Adrenal gland (tissue), 9 donors: ENCODE measurements at regions not wholly inside any gene's neighbourhood (a gene's known extent, or its start where the extent isn't known, plus 50 kb on each side); places are given as distances from the start of the nearest gene placed in this dataset.

Source experiments
- DNase-seq, 7 donors: peaks; one replicate each; pipeline ENCODE4 v3.0.0-alpha.2; 2019 to 2020
- H3K27ac ChIP-seq, 5 donors: fragments of 200-600 bp; sonication (generic) in 4 of 5; 1 replicate in 3 of 5; 2 replicates in 2 of 5; pipeline versions ENCODE4 v1.5.1 to v1.8.0; 2016 to 2020; ENCODE audit warnings: mild to moderate bottlenecking in 1 of 5
- H3K27me3 ChIP-seq: fragments of 200-600 bp; 2 replicates; pipeline ENCODE4 v1.8.0; 2021
- H3K36me3 ChIP-seq, 2 donors: fragments of 200-600 bp; replicated peaks in 1 of 2; 1 replicate in 1 of 2; 2 replicates in 1 of 2; pipeline versions ENCODE4 v1.5.1 to v1.8.0; 2018 to 2022
- H3K4me1 ChIP-seq, 2 donors: fragments of 200-600 bp; replicated peaks in 1 of 2; 1 replicate in 1 of 2; 2 replicates in 1 of 2; pipeline versions ENCODE4 v1.5.1 to v1.8.0; 2018 to 2021
- H3K4me3 ChIP-seq, 4 donors: fragments of 200-600 bp; sonication (generic) in 3 of 4; one replicate each; pipeline ENCODE4 v1.5.1; 2016 to 2018
- H3K9me3 ChIP-seq, 3 donors: fragments of 200-600 bp; sonication (generic) in 1 of 3; replicated peaks in 1 of 3; 1 replicate in 2 of 3; 2 replicates in 1 of 3; pipeline versions ENCODE4 v1.5.1 to v1.8.0; 2016 to 2021
- CTCF ChIP-seq, 6 experiments: fragments of 450-650 bp in 4 of 6; fragments of 200-600 bp in 2 of 6; sonication (generic) in 1 of 6; IDR thresholded peaks; 1 replicate in 5 of 6; 2 replicates in 1 of 6; pipeline versions ENCODE4 v1.5.1 to v1.8.0; 2016 to 2021; ENCODE audit warnings: antibody characterized with exemption in 6 of 6, mild to moderate bottlenecking in 2 of 6, moderate library complexity in 1 of 6
- POLR2A ChIP-seq, 2 donors: fragments of 450-650 bp; IDR thresholded peaks; one replicate each; pipeline ENCODE4 v1.6.1; 2017; ENCODE audit warnings: antibody characterized with exemption in 2 of 2, mild to moderate bottlenecking in 2 of 2, moderate library complexity in 1 of 2
- WGBS, 4 donors: extraction: QIAGEN DNeasy Blood & Tissue Kit in 2 of 4; methylation state at CpG; one replicate each; pipeline versions ENCODE4 v1.1.5 to v1.1.7; 2013 to 2017; 5-methylcytosine and 5-hydroxymethylcytosine counted together
- intact Hi-C, 2 donors: fragments of 100-400 bp; cut with DNase I; formaldehyde crosslinking; loops; one replicate each; pipeline versions ENCODE4 v1.14.1 to v1.15.0; 2022 to 2023
- donor health status: healthy with polysubstance abuse.
- donor health status: Bipolar disorder and iron deficiency.
- donor health status: DM: yes; HTN: yes; CAD: no.
- donor health status: DM: no; HTN: no; CAD: no.
- donor health status: DM: no; HTN: no; CAD: no.

GRCh38 chr7:39810204-39810642 lies 139.8 kb upstream of the CDK13 start:
- no peak overlapping the region for H3K27ac ChIP-seq
- TF ChIP-seq POLR2A (IDR thresholded peaks at IDR 0.05) (no peak), CTCF (IDR thresholded peaks at IDR 0.05) (no peak)
- 74 to 86% (median 78%) methylated on average over 9 of the region's 9 CpGs for WGBS, 4 donors
- peaks cover under 1% of the 10 kb centered on the region for H3K27me3 ChIP-seq
- no peaks in the 10 kb centered on the region for H3K9me3 ChIP-seq
- no peak overlapping the region for H3K4me3 ChIP-seq
- no peaks in the 10 kb centered on the region for H3K4me1 ChIP-seq
- DNase-seq = no peak
- H3K36me3 ChIP-seq = no peaks in the 10 kb centered on the region
- intact Hi-C loops = no loop called here

- DNase-seq = no peak
Observed at GRCh38 chr7:39810710-39811109, 139.3 kb upstream of the CDK13 start.

GRCh38 chr7:39811161-39811614 lies 138.9 kb upstream of the CDK13 start:
- WGBS, 4 donors = 32 to 83% (median 56%) methylated on average over 1 of the region's 1 CpG
- Histone ChIP-seq H3K27ac (no peak overlapping the region), H3K4me1 (no peaks in the 10 kb centered on the region), H3K9me3 (no peaks in the 10 kb centered on the region), H3K4me3 (no peak overlapping the region), H3K27me3 (peaks cover 7% of the 10 kb centered on the region), H3K36me3 (no peaks in the 10 kb centered on the region)
- intact Hi-C loops = no loop called here
- no peak for TF ChIP-seq CTCF (IDR thresholded peaks at IDR 0.05)
- no peak for TF ChIP-seq POLR2A (IDR thresholded peaks at IDR 0.05)
- peak in 1 of 7 donors; percentile 2 for DNase-seq

More at GRCh38 chr7:39810710-39811109, 139.3 kb upstream of the CDK13 start:
- intact Hi-C loops = no loop called here
- 65 to 75% (median 71%) methylated on average over 4 of the region's 4 CpGs for WGBS, 4 donors
- TF ChIP-seq CTCF (IDR thresholded peaks at IDR 0.05) (no peak), POLR2A (IDR thresholded peaks at IDR 0.05) (no peak)
- no peaks in the 10 kb centered on the region for H3K36me3 ChIP-seq
- H3K9me3 ChIP-seq = no peaks in the 10 kb centered on the region
- H3K27me3 ChIP-seq = peaks cover 5% of the 10 kb centered on the region
- no peak overlapping the region for H3K4me3 ChIP-seq
- H3K27ac ChIP-seq = no peak overlapping the region
- no peaks in the 10 kb centered on the region for H3K4me1 ChIP-seq

- DNase-seq = no peak
- Histone ChIP-seq H3K27ac (no peak overlapping the region), H3K4me3 (no peak overlapping the region), H3K36me3 (no peaks in the 10 kb centered on the region), H3K4me1 (no peaks in the 10 kb centered on the region), H3K9me3 (no peaks in the 10 kb centered on the region), H3K27me3 (peaks cover 7% of the 10 kb centered on the region)
- WGBS, 4 donors = 54 to 58% (median 56%) methylated on average over 7 of the region's 7 CpGs
- TF ChIP-seq CTCF (IDR thresholded peaks at IDR 0.05) (no peak), POLR2A (IDR thresholded peaks at IDR 0.05) (no peak)
- intact Hi-C loops = no loop called here
Observed at GRCh38 chr7:39816462-39817060, 133.5 kb upstream of the CDK13 start.
